ENCODE measurements at regions not wholly inside any gene's neighbourhood (a gene's known extent, or its start where the extent isn't known, plus 50 kb on each side); places are given as distances from the start of the nearest gene placed in this dataset.

- TF ChIP-seq EZH2phosphoT487 (conservative IDR thresholded peaks at IDR 0.05; ENCODE audit: low read length) (no peak), CTCF (IDR thresholded peaks at IDR 0.05; ENCODE audit: insufficient read depth, low read length, poor library complexity, severe bottlenecking) (no peak)
These were observed 122.3 kb upstream of the DDX18 start for GRCh38 chr2:117692001-117692763.
